H1 (cell line): ENCODE measurements at regions not wholly inside any gene's neighbourhood (a gene's known extent, or its start where the extent isn't known, plus 50 kb on each side); places are given as distances from the start of the nearest gene placed in this dataset.

Source experiments
- BACH1 ChIP-seq: IDR thresholded peaks from 2 replicates; pipeline ENCODE4 v1.6.1; 2012; ENCODE audit warnings: low read length, improper control_type of control experiment
- CBX8 ChIP-seq: fragments of 300-800, 300-1000 bp; sonication (generic); IDR thresholded peaks from 2 replicates; pipeline ENCODE4 v1.7.1; 2016; ENCODE audit warnings: low read depth, low read length, borderline replicate concordance
- HDAC2 ChIP-seq, 2 experiments: fragments of 300-600 bp in 1 of 2; sonication (generic) in 1 of 2; IDR thresholded peaks; 2 replicates each; pipeline ENCODE4 v1.6.1; 2011 to 2012; ENCODE audit warnings: low read depth in 2 of 2, low read length in 2 of 2, mild to moderate bottlenecking in 2 of 2, moderate library complexity in 2 of 2, borderline replicate concordance in 1 of 2, inconsistent platforms in 1 of 2
- POLR2AphosphoS5 ChIP-seq: IDR thresholded peaks from 2 replicates; pipeline ENCODE4 v1.6.1; 2011; ENCODE audit warnings: low read depth, low read length
- SIRT6 ChIP-seq: IDR thresholded peaks from one replicate; pipeline ENCODE4 v1.7.1; 2012; ENCODE audit warnings: low read length, inconsistent platforms

GRCh38 chr10:52993109-52993508 is 220.5 kb upstream of the MBL2 start (continued):
- TF ChIP-seq HDAC2 (IDR thresholded peaks at IDR 0.05; ENCODE audit: borderline replicate concordance in 1 of 2, low read depth in 2 of 2, low read length in 2 of 2) (no peak), BACH1 (no peak), CBX8 (no peak), POLR2AphosphoS5 (no peak), SIRT6 (no peak)
- TF ChIP-seq, all 59 proteins: peak for 0
